ES-I3 (cell line): ENCODE measurements at regions not wholly inside any gene's neighbourhood (a gene's known extent, or its start where the extent isn't known, plus 50 kb on each side); places are given as distances from the start of the nearest gene placed in this dataset.

Experiments used
- H3K36me3 ChIP-seq: 2 replicates; pipeline ENCODE4 v1.6.1; 2013; ENCODE audit warnings: mild to moderate bottlenecking, low read length, control low read depth, moderate library complexity; ENCODE audit not compliant: insufficient read depth
- H3K4me1 ChIP-seq: 2 replicates; pipeline ENCODE4 v1.6.1; 2013; ENCODE audit warnings: mild to moderate bottlenecking, control low read depth, low read length; ENCODE audit not compliant: insufficient read depth
- H3K9ac ChIP-seq: 2 replicates; pipeline ENCODE4 v1.6.1; 2013; ENCODE audit warnings: low read depth, mild to moderate bottlenecking, low read length, moderate library complexity
- H3K9me3 ChIP-seq: 2 replicates; pipeline ENCODE4 v1.6.1; 2013; ENCODE audit warnings: mild to moderate bottlenecking, low read length, moderate library complexity; ENCODE audit not compliant: control insufficient read depth, insufficient read depth

GRCh38 chr2:128422571-128422970 is 103.9 kb upstream of the HS6ST1 start:
- peaks cover 4% of the 10 kb centered on the region; the same call in 1 of the 2 replicates for H3K9me3 ChIP-seq
- peaks cover 11% of the 10 kb centered on the region; the same call in 1 of the 2 replicates for H3K4me1 ChIP-seq
- H3K9ac ChIP-seq: no peak overlapping the region
- H3K36me3 ChIP-seq: no peaks in the 10 kb centered on the region

- no peaks in the 10 kb centered on the region for H3K36me3 ChIP-seq
- H3K9me3 ChIP-seq: peaks cover 4% of the 10 kb centered on the region; the same call in 1 of the 2 replicates
- H3K4me1 ChIP-seq: peaks cover 11% of the 10 kb centered on the region; the same call in 1 of the 2 replicates
- no peak overlapping the region for H3K9ac ChIP-seq
Measured at GRCh38 chr2:128423788-128424165, 105.1 kb upstream of the HS6ST1 start.

GRCh38 chr2:128424406-128425171 is 105.9 kb upstream of the HS6ST1 start:
- Histone ChIP-seq H3K4me1 (peaks cover 11% of the 10 kb centered on the region; the same call in 1 of the 2 replicates), H3K9ac (no peak overlapping the region), H3K9me3 (peaks cover 8% of the 10 kb centered on the region), H3K36me3 (no peaks in the 10 kb centered on the region)

GRCh38 chr2:128425216-128425615 is 106.5 kb upstream of the HS6ST1 start:
- Histone ChIP-seq H3K36me3 (no peaks in the 10 kb centered on the region), H3K9me3 (peaks cover 11% of the 10 kb centered on the region), H3K4me1 (peaks cover 11% of the 10 kb centered on the region; the same call in 1 of the 2 replicates), H3K9ac (no peak overlapping the region)

- no peaks in the 10 kb centered on the region for H3K36me3 ChIP-seq
- H3K9me3 ChIP-seq: peaks cover 11% of the 10 kb centered on the region
- no peak overlapping the region for H3K9ac ChIP-seq
- H3K4me1 ChIP-seq: peaks cover 11% of the 10 kb centered on the region; the same call in 1 of the 2 replicates
Measured at GRCh38 chr2:128425731-128426620, 107.3 kb upstream of the HS6ST1 start.

- Histone ChIP-seq H3K36me3 (no peaks in the 10 kb centered on the region), H3K9me3 (peaks cover 7% of the 10 kb centered on the region), H3K4me1 (peaks cover 11% of the 10 kb centered on the region; the same call in 1 of the 2 replicates), H3K9ac (no peak overlapping the region)
Measured at GRCh38 chr2:128427413-128427755, 108.7 kb upstream of the HS6ST1 start.

- peaks cover 11% of the 10 kb centered on the region; the same call in 1 of the 2 replicates for H3K4me1 ChIP-seq
- H3K9ac ChIP-seq: no peak overlapping the region
- peaks cover 7% of the 10 kb centered on the region for H3K9me3 ChIP-seq
- H3K36me3 ChIP-seq: no peaks in the 10 kb centered on the region
Measured at GRCh38 chr2:128428415-128428814, 109.7 kb upstream of the HS6ST1 start.

GRCh38 chr2:128432423-128432822 is 113.8 kb upstream of the HS6ST1 start:
- peaks cover 7% of the 10 kb centered on the region for H3K9me3 ChIP-seq
- no peaks in the 10 kb centered on the region for H3K36me3 ChIP-seq
- no peak overlapping the region for H3K9ac ChIP-seq
- H3K4me1 ChIP-seq: no peaks in the 10 kb centered on the region

- Histone ChIP-seq H3K9ac (no peak overlapping the region), H3K4me1 (no peaks in the 10 kb centered on the region), H3K36me3 (no peaks in the 10 kb centered on the region), H3K9me3 (peaks cover 7% of the 10 kb centered on the region)
Measured at GRCh38 chr2:128433911-128434550, 115.4 kb upstream of the HS6ST1 start.

- H3K4me1 ChIP-seq: no peaks in the 10 kb centered on the region; the same call in 1 of the 2 replicates
- no peaks in the 10 kb centered on the region for H3K36me3 ChIP-seq
- H3K9me3 ChIP-seq: no peaks in the 10 kb centered on the region
- H3K9ac ChIP-seq: no peak overlapping the region
Measured at GRCh38 chr2:128435576-128436478, 117.2 kb upstream of the HS6ST1 start.

- Histone ChIP-seq H3K9me3 (no peaks in the 10 kb centered on the region), H3K36me3 (no peaks in the 10 kb centered on the region), H3K4me1 (no peaks in the 10 kb centered on the region; the same call in 1 of the 2 replicates), H3K9ac (no peak overlapping the region)
Measured at GRCh38 chr2:128436479-128437203, 118.0 kb upstream of the HS6ST1 start.

- Histone ChIP-seq H3K36me3 (no peaks in the 10 kb centered on the region), H3K9ac (no peak overlapping the region), H3K4me1 (peaks cover 4% of the 10 kb centered on the region; the same call in 1 of the 2 replicates), H3K9me3 (no peaks in the 10 kb centered on the region)
Measured at GRCh38 chr2:128437204-128437565, 118.5 kb upstream of the HS6ST1 start.

GRCh38 chr2:128438091-128438490 is 119.4 kb upstream of the HS6ST1 start:
- Histone ChIP-seq H3K36me3 (no peaks in the 10 kb centered on the region), H3K4me1 (peaks cover 11% of the 10 kb centered on the region; the same call in 1 of the 2 replicates), H3K9me3 (no peaks in the 10 kb centered on the region), H3K9ac (no peak overlapping the region)
